GM12892 (cell line): ENCODE measurements at regions not wholly inside any gene's neighbourhood (a gene's known extent, or its start where the extent isn't known, plus 50 kb on each side); places are given as distances from the start of the nearest gene placed in this dataset.

Source experiments
- DNase-seq: peaks from one replicate; pipeline ENCODE4 v3.0.0; 2011; ENCODE audit not compliant: insufficient read length
- FAIRE-seq: peaks from 2 replicates; lab custom pipeline; 2011; peaks lifted over from hg19 to GRCh38; lab: Jason Lieb, UNC
- POLR2A ChIP-seq: IDR thresholded peaks from 2 replicates; pipeline ENCODE4 v1.6.1; 2011; ENCODE audit warnings: low read depth, low read length, control low read depth
- POLR2AphosphoS5 ChIP-seq: IDR thresholded peaks from 2 replicates; pipeline ENCODE4 v1.6.1; 2011; ENCODE audit warnings: low read depth, low read length, control low read depth
- TAF1 ChIP-seq: IDR thresholded peaks from 2 replicates; pipeline ENCODE4 v1.6.1; 2011; ENCODE audit warnings: low read depth, mild to moderate bottlenecking, control low read depth, low read length, borderline replicate concordance

DNA sequence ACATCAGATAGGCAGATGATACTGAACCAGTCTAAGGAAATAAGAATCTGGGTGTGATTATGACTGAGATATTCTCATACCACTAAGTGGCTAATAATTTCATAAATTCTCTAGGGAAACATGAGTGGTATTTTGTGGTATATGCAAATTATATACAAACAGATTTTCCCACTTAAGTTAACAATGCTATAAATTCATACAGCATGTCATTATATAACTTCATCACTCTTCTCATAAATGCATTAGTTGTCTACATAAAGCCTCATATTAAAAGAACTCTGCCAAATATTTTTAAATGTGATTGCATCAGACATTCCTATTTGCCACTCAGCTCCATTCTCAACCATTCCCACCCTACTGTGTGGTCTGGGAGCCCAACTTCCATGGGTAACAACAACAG, 226.5 kb downstream of the TLE1 start:
- no peak for TF ChIP-seq TAF1
- no peak for TF ChIP-seq POLR2AphosphoS5
- no peak for TF ChIP-seq POLR2A
- FAIRE-seq = no peak
- DNase-seq = no peak

DNA sequence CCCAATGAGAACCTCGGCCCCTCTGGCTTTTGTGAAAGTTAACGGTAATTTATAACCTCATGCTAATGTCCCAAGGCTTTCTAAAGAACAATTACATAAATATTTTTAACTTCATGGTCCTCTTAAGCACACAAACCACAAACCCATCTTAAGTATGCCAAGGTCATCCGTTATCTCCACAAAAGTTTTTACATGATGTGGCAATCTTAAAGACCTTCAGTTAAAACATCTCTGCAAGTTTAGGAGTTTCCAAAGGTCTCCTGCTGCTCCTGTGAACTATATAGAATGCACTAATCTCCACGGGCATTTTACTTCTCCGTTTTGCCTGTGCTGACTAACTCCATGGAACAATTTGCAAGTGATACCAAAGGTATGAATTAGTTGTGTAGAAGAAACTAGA, 228.2 kb downstream of the TLE1 start:
- DNase-seq (no peak), FAIRE-seq (no peak)
- TF ChIP-seq TAF1 (no peak), POLR2AphosphoS5 (no peak), POLR2A (no peak)

DNA sequence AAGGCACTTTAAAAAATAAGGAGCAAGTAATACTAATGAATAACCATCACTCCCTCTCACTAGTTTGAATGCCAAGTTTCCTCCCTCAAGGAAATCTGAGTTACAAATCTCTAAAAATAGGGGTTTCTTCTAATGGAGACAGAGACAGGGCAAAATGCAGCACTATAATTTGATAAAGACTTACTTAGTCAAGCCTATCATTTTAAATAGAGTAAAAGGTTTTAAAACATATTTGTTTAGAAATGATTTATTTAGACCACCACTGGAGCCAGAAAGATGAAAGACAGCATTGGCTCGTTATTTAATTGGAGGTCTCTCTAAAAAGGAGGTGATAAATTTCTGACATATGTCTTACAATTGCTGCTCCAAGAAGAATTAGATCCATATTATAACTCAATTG, 228.7 kb downstream of the TLE1 start:
- no peak for FAIRE-seq
- DNase-seq = no peak
- no peak for TF ChIP-seq POLR2A
- TF ChIP-seq POLR2AphosphoS5 = no peak
- no peak for TF ChIP-seq TAF1

- TF ChIP-seq POLR2AphosphoS5 (no peak), POLR2A (no peak), TAF1 (no peak)
- FAIRE-seq = no peak
These were observed 229.8 kb downstream of the TLE1 start for GRCh38 chr9:81459591-81459990.

GRCh38 chr9:81456431-81457006, 232.8 kb downstream of the TLE1 start:
- FAIRE-seq = no peak
- no peak for TF ChIP-seq POLR2A
- TF ChIP-seq TAF1 = no peak
- TF ChIP-seq POLR2AphosphoS5 = no peak
- DNase-seq = no peak

More at GRCh38 chr9:81459591-81459990, 229.8 kb downstream of the TLE1 start:
- DNase-seq = no peak

GRCh38 chr9:81455462-81456219, 233.7 kb downstream of the TLE1 start:
- TF ChIP-seq TAF1 (no peak), POLR2A (no peak), POLR2AphosphoS5 (no peak)
- DNase-seq = no peak
- no peak for FAIRE-seq

GRCh38 chr9:81445331-81445921, 243.9 kb downstream of the TLE1 start:
- FAIRE-seq (no peak), DNase-seq (no peak)
- no peak for TF ChIP-seq TAF1
- TF ChIP-seq POLR2A = no peak
- no peak for TF ChIP-seq POLR2AphosphoS5

DNA sequence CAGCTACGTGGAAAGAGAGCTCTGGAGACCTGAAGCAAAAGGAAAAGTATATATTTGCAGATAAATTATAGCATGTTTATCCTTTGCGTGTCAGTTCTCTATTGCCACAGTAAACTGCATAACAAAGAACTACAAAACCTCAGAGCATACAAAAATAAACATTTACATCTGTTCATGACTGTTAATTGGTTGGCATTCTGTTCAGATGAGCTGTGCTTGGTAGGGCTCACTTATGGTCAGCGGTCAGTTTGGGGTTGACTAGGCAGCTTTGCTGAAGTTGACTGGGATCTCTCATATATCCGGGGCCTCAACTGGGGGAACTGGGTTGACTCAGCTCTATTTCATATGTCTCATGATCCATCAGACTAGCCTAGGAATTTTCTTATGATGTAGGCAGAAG, 257.7 kb downstream of the TLE1 start:
- DNase-seq (no peak), FAIRE-seq (no peak)
- TF ChIP-seq POLR2AphosphoS5 (no peak), TAF1 (no peak), POLR2A (no peak)

- FAIRE-seq (no peak), DNase-seq (no peak)
- TF ChIP-seq POLR2A (no peak), POLR2AphosphoS5 (no peak), TAF1 (no peak)
These were observed 258.6 kb downstream of the TLE1 start for GRCh38 chr9:81430727-81431126.

GRCh38 chr9:81427870-81428269, 261.5 kb downstream of the TLE1 start:
- FAIRE-seq = no peak
- TF ChIP-seq POLR2A = no peak
- TF ChIP-seq POLR2AphosphoS5 = no peak
- TF ChIP-seq TAF1 = no peak
- DNase-seq = no peak

GRCh38 chr9:81424431-81424830, 264.9 kb downstream of the TLE1 start:
- no peak for DNase-seq
- TF ChIP-seq POLR2AphosphoS5 (no peak), POLR2A (no peak), TAF1 (no peak)
- no peak for FAIRE-seq
